GM12872 (cell line): ENCODE measurements at regions not wholly inside any gene's neighbourhood (a gene's known extent, or its start where the extent isn't known, plus 50 kb on each side); places are given as distances from the start of the nearest gene placed in this dataset.

ENCODE experiments used
- CTCF ChIP-seq: IDR thresholded peaks from 3 replicates; pipeline ENCODE4 v1.5.1; 2011; ENCODE audit warnings: low read depth, mild to moderate bottlenecking, low read length, moderate library complexity; ENCODE audit not compliant: insufficient read depth

DNA sequence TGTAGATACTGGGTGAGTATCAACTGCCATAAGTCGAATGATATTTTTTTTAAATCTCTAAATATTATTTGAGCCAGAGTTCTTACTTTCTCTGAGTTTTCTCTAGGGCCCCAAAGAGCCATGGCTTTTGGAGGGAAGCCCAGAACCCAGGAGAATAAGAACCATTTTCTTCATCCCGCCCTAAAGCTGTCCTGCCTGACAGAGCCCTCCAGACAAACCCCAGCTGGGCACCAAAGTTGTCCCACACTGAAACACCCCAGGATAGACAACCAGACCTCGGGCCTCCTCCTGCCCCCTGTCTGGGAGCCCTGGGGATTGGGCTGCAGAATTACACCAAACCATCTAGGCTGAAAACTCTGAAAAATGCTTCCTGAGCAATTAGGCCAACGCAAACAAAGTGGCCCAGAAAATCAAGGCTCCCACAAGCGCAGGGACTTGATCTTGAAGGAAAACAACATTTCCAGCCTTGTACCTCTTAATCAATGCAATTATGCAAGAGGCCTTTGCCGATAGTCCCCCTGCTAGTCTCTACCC, 113.1 kb downstream of the RRAGC start:
- TF ChIP-seq CTCF = no peak

DNA sequence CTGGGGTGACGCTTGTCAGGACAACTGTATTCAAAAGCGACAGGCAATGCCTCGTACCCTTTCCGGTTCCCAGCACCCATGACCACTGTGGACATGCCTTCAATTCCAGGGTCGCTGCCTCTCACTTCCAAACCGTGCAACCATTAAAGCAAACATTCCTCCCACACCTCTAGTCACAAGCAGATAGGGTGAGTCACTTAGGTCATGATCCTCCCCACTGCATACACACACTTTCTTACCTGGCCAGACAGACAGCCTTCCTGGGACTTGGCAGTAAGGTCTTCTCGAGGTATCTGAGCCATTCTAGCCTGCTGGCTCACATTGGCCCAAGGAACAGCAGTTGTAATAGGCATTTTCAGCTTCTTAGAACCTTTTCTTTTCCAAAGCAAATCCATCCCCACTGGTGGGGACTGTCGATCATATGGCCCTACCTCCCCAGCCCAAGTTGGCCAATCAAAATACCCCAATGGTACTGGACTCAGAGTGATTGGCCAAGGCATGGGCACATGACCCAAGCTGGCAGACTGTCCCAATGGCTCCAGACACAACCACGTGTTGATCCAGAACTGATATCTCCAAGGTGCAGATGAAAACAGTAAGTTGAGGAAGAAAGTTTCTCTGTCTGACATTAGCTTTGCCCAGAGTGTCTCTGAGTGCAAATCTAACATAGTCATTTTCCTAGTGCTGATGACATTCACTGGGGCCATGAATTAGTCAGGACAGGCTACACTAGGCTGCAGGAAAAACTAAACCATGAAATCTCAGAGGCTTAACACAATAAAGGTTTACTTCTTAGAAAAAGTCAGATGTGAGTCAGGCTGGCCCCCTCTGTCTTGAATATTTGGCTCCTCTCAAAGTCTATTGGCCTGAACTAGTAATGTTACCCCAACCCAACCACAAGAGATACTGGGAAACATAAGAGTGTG, 113.8 kb downstream of the RRAGC start:
- no peak for TF ChIP-seq CTCF

GRCh38 chr1:38744452-38745350, 114.9 kb downstream of the RRAGC start:
- no peak for TF ChIP-seq CTCF

- no peak for TF ChIP-seq CTCF
Measured at GRCh38 chr1:38743184-38743583, 116.4 kb downstream of the RRAGC start.

DNA sequence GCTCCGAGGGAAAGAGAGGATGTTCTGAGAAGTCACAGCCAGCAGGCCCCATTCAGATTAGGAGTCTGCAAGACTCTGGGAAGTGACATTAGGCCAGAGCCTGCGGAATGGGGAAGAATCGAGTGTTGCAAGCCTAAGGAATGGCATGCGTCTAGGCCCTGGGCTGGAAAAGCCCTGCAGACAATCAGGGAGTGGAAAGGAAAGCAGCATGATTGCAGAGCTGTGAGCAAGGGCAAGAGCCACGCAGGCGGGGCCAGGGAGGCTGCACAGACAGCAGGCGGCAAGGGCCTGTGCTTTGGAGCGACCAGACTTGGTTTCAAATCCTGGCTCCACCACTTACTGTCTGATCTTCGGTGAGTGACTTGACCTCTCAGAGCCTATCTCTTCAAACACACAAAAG, 118.2 kb downstream of the RRAGC start:
- TF ChIP-seq CTCF = no peak

DNA sequence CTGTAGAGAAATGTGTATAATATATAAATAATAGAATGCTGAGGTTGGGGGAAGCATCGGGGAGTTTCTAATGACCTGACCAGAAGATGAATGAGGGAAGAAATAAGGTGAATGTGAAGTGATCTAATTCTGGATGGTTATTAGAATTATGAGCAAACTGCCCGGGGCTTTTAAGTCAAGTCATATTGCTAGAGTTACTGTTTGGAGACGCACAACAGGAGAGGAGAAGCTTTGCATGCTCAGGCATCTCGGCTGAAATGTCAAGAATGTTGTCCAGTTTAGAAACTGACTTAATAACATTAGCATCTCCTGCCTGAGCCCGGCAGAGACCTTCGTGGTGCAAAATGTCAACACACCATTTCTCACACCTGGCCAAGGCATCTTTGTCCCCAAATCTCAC, 119.1 kb downstream of the RRAGC start:
- no peak for TF ChIP-seq CTCF

DNA sequence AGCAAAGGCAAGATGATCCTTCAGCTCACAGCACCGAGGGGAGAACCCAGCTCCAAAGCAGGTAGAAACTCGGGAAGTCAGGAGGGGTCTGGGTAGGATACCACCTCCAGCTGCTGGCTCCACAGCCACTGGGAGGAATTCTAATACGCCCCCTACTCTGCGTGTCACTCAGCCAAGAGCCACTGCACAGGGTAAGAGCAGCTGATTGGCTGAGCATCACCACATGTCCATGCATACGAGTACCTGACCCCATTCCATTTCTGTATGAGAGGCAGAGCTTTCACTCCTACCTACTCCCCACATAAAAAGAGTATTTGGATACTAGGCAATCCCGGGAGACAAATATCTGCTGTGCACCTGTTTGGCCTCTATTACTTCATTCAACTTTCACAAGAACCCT, 121.4 kb downstream of the RRAGC start:
- no peak for TF ChIP-seq CTCF
